ENCODE measurements at regions not wholly inside any gene's neighbourhood (a gene's known extent, or its start where the extent isn't known, plus 50 kb on each side); places are given as distances from the start of the nearest gene placed in this dataset.

- intact Hi-C loops (cut with DNase I): loop anchor here in 3 of 4 donors (5.0 to 10.0 kb wide), 2 partner anchors 212 to 496 kb away; partner anchors contain the start of gene FOXC2 (in 2 of the 3)
- H3K4me1 ChIP-seq (ENCODE audit: insufficient read depth): no peaks in the 10 kb centered on the region
- H3K4me3 ChIP-seq: no peak overlapping the region
- no peaks in the 10 kb centered on the region for H3K36me3 ChIP-seq
- WGBS, 3 donors: 45 to 48% (median 46%) methylated on average over 26 of the region's 26 CpGs
- no peaks in the 10 kb centered on the region for H3K9me3 ChIP-seq
- TF ChIP-seq CTCF (IDR thresholded peaks at IDR 0.05): peak; percentile 31 to 47 (median 34)
- TF ChIP-seq POLR2A (IDR thresholded peaks at IDR 0.05): no peak
- no peak for TF ChIP-seq EP300 (IDR thresholded peaks at IDR 0.05)
- peak; percentile 50 to 73 (median 59) for DNase-seq
- no peak overlapping the region for H3K27ac ChIP-seq
- no peaks in the 10 kb centered on the region for H3K27me3 ChIP-seq
Observed at GRCh38 chr16:87062569-87063442, 254.4 kb downstream of the C16orf95 start.

- Histone ChIP-seq H3K4me3 (no peak overlapping the region), H3K27me3 (no peaks in the 10 kb centered on the region), H3K4me1 (ENCODE audit: insufficient read depth) (no peaks in the 10 kb centered on the region), H3K36me3 (no peaks in the 10 kb centered on the region), H3K27ac (no peak overlapping the region), H3K9me3 (no peaks in the 10 kb centered on the region)
- intact Hi-C loops (cut with DNase I): loop anchor here in 3 of 4 donors (5.0 to 10.0 kb wide), 2 partner anchors 211 to 496 kb away; partner anchors contain the start of gene FOXC2 (in 2 of the 3)
- DNase-seq: no peak
- WGBS, 3 donors: 84 to 92% (median 89%) methylated on average over 19 of the region's 19 CpGs
- TF ChIP-seq EP300 (IDR thresholded peaks at IDR 0.05): no peak
- TF ChIP-seq POLR2A (IDR thresholded peaks at IDR 0.05): no peak
- no peak for TF ChIP-seq CTCF (IDR thresholded peaks at IDR 0.05)
Observed at GRCh38 chr16:87063543-87063942, 253.6 kb downstream of the C16orf95 start.

- no peaks in the 10 kb centered on the region for H3K27me3 ChIP-seq
- no peak overlapping the region for H3K4me3 ChIP-seq
- intact Hi-C loops (cut with DNase I): loop anchor here in 3 of 4 donors (5.0 to 10.0 kb wide), 2 partner anchors 210 to 498 kb away; partner anchors contain the start of gene FOXC2 (in 2 of the 3)
- WGBS, 3 donors: 81 to 87% (median 83%) methylated on average over 18 of the region's 18 CpGs
- DNase-seq: no peak
- no peaks in the 10 kb centered on the region for H3K36me3 ChIP-seq
- no peak for TF ChIP-seq CTCF (IDR thresholded peaks at IDR 0.05)
- TF ChIP-seq POLR2A (IDR thresholded peaks at IDR 0.05): no peak
- H3K9me3 ChIP-seq: no peaks in the 10 kb centered on the region
- H3K4me1 ChIP-seq (ENCODE audit: insufficient read depth): no peaks in the 10 kb centered on the region
- no peak overlapping the region for H3K27ac ChIP-seq
Observed at GRCh38 chr16:87064731-87065445, 252.3 kb downstream of the C16orf95 start.

- Histone ChIP-seq H3K27ac (no peak overlapping the region), H3K27me3 (no peaks in the 10 kb centered on the region), H3K36me3 (no peaks in the 10 kb centered on the region), H3K4me1 (ENCODE audit: insufficient read depth) (no peaks in the 10 kb centered on the region), H3K9me3 (no peaks in the 10 kb centered on the region), H3K4me3 (no peak overlapping the region)
- TF ChIP-seq POLR2A (IDR thresholded peaks at IDR 0.05) (no peak), CTCF (IDR thresholded peaks at IDR 0.05) (no peak), EP300 (IDR thresholded peaks at IDR 0.05) (no peak)
- 52 to 70% (median 61%) methylated on average over 14 of the region's 14 CpGs for WGBS, 3 donors
- intact Hi-C loops (cut with DNase I): loop anchor here in 1 of 4 donors (10.0 kb wide), 1 partner anchor 209 kb away; no protein-coding TSS in a partner anchor
- no peak for DNase-seq
Observed at GRCh38 chr16:87065446-87066132, 251.6 kb downstream of the C16orf95 start.

Data from ovary (tissue), 7 donors.